Activated CD8-positive, alpha-beta T cell treated with anti-CD3 and anti-CD28 coated beads for 36 hours (primary cell): ENCODE measurements at regions not wholly inside any gene's neighbourhood (a gene's known extent, or its start where the extent isn't known, plus 50 kb on each side); places are given as distances from the start of the nearest gene placed in this dataset.

Experiments
- ATAC-seq: fragments of 200-7000 bp; cut with Tn5 transposase; one replicate; pipeline ENCODE4 v1.10.0; 2021; ENCODE audit warnings: mild to moderate bottlenecking, moderate library complexity
- CTCF ChIA-PET: fragments of 350-600 bp; sonication (Branson Sonifier 250); formaldehyde crosslinking; loops from one replicate; lab custom pipeline; 2021; ENCODE audit warnings: antibody characterized with exemption; lab: Charles Lee
- POLR2A ChIA-PET: fragments of 350-600 bp; sonication (Branson Sonifier 250); formaldehyde crosslinking; loops from one replicate; lab custom pipeline; 2021; ENCODE audit warnings: antibody characterized with exemption; lab: Charles Lee
- DNase-seq: peaks from one replicate; pipeline ENCODE4 v3.0.0-alpha.2; 2020
- H3K27ac Mint-ChIP-seq: one replicate; pipeline ENCODE4 v1.8.0; 2021; ENCODE audit warnings: mild to moderate bottlenecking, mixed read lengths
- H3K27me3 Mint-ChIP-seq: one replicate; pipeline ENCODE4 v1.8.0; 2021; ENCODE audit warnings: mixed read lengths
- H3K36me3 Mint-ChIP-seq: one replicate; pipeline ENCODE4 v1.8.0; 2021; ENCODE audit warnings: low read depth, mixed read lengths
- H3K4me1 Mint-ChIP-seq: one replicate; pipeline ENCODE4 v1.8.0; 2021; ENCODE audit warnings: low read depth, mixed read lengths
- H3K4me3 Mint-ChIP-seq: one replicate; pipeline ENCODE4 v1.8.0; 2021; ENCODE audit warnings: mild to moderate bottlenecking, moderate library complexity, mixed read lengths
- H3K9me3 Mint-ChIP-seq: one replicate; pipeline ENCODE4 v1.8.0; 2021; ENCODE audit warnings: mixed read lengths
- intact Hi-C: fragments of 100-400 bp; cut with micrococcal nuclease; formaldehyde crosslinking; loops from one replicate; pipeline ENCODE4 v1.10.0; 2022
- TF ChIP-seq, protein P1 (sequence below): fragments of 200-600 bp; IDR thresholded peaks from one replicate; pipeline ENCODE4 v1.8.0; 2022; ENCODE audit warnings: antibody characterized with exemption, mild to moderate bottlenecking

DNA sequence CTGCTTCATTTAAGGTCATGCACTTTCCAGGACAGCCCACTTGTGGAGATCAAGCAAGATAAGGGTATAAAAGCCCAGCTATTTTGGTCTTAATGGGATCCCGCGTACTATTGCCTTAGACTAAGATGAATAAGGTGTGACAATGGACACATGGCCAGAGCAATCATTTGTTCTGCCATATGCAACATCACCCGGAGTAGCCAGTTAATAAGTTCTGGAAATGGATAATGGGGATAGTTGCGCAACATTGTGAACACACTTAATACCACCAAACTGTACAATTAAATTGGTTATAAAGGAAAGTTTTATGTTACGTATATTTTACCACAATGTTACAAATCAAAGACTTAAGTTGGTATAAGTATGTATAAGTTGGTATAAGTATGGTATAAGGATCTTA is 674.5 kb downstream of the HDGFL1 start:
- Mint-ChIP-seq H3K9me3 (peaks cover 1% of the 10 kb centered on the region), H3K36me3 (no peaks in the 10 kb centered on the region), H3K27ac (no peak overlapping the region), H3K4me3 (no peak overlapping the region), H3K4me1 (no peaks in the 10 kb centered on the region), H3K27me3 (no peaks in the 10 kb centered on the region)
- ATAC-seq (no peak), DNase-seq (no peak)
- CTCF ChIA-PET = no interaction called here
- POLR2A ChIA-PET = no interaction called here
- TF ChIP-seq, protein P1, sequence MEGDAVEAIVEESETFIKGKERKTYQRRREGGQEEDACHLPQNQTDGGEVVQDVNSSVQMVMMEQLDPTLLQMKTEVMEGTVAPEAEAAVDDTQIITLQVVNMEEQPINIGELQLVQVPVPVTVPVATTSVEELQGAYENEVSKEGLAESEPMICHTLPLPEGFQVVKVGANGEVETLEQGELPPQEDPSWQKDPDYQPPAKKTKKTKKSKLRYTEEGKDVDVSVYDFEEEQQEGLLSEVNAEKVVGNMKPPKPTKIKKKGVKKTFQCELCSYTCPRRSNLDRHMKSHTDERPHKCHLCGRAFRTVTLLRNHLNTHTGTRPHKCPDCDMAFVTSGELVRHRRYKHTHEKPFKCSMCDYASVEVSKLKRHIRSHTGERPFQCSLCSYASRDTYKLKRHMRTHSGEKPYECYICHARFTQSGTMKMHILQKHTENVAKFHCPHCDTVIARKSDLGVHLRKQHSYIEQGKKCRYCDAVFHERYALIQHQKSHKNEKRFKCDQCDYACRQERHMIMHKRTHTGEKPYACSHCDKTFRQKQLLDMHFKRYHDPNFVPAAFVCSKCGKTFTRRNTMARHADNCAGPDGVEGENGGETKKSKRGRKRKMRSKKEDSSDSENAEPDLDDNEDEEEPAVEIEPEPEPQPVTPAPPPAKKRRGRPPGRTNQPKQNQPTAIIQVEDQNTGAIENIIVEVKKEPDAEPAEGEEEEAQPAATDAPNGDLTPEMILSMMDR = no peak
- intact Hi-C loops = no loop called here

DNA sequence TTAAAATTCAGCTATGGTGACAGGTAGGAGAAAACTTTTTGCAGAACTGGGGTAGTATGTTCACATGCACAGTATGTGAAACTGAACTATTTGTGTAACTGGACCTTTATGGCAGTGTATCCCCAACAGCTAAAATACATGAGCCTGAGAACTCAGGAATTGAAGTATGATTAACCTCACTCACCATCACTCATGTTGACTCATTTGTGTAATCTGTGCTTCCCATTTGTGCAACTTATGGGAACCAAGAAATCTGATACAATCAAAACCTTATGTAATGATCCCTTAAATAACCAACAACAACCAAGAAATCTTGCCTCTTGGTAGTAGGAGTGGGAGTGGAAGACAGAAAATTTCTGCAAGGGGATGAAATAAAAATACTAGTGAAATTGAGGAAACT is 674.9 kb downstream of the HDGFL1 start:
- DNase-seq = no peak
- no peaks in the 10 kb centered on the region for H3K36me3 Mint-ChIP-seq
- H3K9me3 Mint-ChIP-seq = peaks cover 1% of the 10 kb centered on the region
- no peak for ATAC-seq
- H3K4me1 Mint-ChIP-seq = no peaks in the 10 kb centered on the region
- ChIA-PET POLR2A (no interaction called here), CTCF (no interaction called here)
- TF ChIP-seq, protein P1 = no peak
- no peak overlapping the region for H3K27ac Mint-ChIP-seq
- H3K4me3 Mint-ChIP-seq = no peak overlapping the region
- intact Hi-C loops = no loop called here
- H3K27me3 Mint-ChIP-seq = no peaks in the 10 kb centered on the region

DNA sequence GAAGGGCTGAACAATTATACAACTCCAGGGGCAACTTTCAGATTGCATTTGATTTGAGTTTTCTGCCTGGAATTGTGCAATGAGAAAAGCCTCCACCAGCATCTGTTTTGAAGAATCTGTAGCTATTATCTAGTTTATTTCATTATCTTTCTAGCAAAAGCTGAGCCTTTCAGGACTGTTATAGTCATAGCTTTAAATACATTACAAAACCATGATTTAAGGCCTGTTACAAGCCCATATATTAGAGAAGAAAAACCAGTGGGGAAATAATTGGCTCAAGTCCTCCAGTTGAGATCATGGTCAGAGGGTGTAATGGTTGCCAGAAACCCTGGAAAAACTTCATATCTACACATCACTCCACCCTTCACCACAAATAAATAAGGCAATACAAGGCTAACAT is 676.2 kb downstream of the HDGFL1 start:
- Mint-ChIP-seq H3K9me3 (peaks cover 1% of the 10 kb centered on the region), H3K27me3 (no peaks in the 10 kb centered on the region), H3K4me1 (no peaks in the 10 kb centered on the region), H3K27ac (no peak overlapping the region), H3K36me3 (no peaks in the 10 kb centered on the region), H3K4me3 (no peak overlapping the region)
- DNase-seq (no peak), ATAC-seq (no peak)
- POLR2A ChIA-PET = no interaction called here
- intact Hi-C loops = no loop called here
- TF ChIP-seq, protein P1 = no peak
- CTCF ChIA-PET = no interaction called here

DNA sequence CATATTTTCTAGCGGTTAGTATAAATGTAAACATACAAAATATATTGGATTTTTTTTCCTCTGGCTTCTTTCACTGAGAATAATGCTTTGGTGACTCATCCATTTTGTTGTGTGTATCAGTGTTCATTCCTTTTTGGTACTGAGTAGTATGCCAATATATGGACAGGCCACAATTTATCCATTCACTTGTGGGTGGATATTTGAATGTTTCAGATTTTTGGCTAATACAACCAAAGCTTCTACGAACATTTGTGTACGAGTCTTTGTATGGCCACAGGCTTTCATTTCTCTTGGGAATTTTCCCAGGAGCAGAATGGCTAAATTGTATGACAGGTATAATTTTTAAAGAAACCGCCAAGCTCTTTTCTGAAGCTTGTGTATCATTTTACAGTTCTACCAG is 677.5 kb downstream of the HDGFL1 start:
- intact Hi-C loops = no loop called here
- ChIA-PET POLR2A (no interaction called here), CTCF (no interaction called here)
- Mint-ChIP-seq H3K27me3 (no peaks in the 10 kb centered on the region), H3K27ac (no peak overlapping the region), H3K36me3 (no peaks in the 10 kb centered on the region), H3K9me3 (peaks cover 1% of the 10 kb centered on the region), H3K4me1 (no peaks in the 10 kb centered on the region), H3K4me3 (no peak overlapping the region)
- TF ChIP-seq, protein P1 = no peak
- DNase-seq (no peak), ATAC-seq (no peak)

DNA sequence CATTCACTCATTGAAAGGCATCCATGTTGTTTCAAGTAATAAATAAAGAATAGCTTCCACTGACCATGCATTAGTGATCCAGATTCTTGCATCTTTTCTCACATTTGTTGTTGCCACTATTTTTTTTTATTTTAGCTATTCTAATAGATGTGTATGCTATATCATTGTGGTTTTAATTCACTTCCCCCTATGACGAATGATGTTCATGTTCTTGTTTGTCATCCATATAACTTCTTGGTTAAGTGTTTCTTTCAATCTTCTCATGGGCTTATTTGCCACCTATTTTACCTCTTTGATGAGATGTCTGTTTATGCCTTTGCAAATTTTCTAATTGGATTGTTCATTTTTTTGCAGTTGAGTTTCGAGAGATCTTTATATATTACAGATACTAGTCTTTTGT is 681.2 kb downstream of the HDGFL1 start:
- ATAC-seq = no peak
- POLR2A ChIA-PET = no interaction called here
- DNase-seq = no peak
- H3K36me3 Mint-ChIP-seq = no peaks in the 10 kb centered on the region
- H3K4me3 Mint-ChIP-seq = no peak overlapping the region
- intact Hi-C loops = no loop called here
- H3K9me3 Mint-ChIP-seq = peaks cover 7% of the 10 kb centered on the region
- no peaks in the 10 kb centered on the region for H3K4me1 Mint-ChIP-seq
- CTCF ChIA-PET = no interaction called here
- H3K27ac Mint-ChIP-seq = no peak overlapping the region
- TF ChIP-seq, protein P1 = no peak
- no peaks in the 10 kb centered on the region for H3K27me3 Mint-ChIP-seq
